ENCODE measurements at regions not wholly inside any gene's neighbourhood (a gene's known extent, or its start where the extent isn't known, plus 50 kb on each side); places are given as distances from the start of the nearest gene placed in this dataset.

DNA sequence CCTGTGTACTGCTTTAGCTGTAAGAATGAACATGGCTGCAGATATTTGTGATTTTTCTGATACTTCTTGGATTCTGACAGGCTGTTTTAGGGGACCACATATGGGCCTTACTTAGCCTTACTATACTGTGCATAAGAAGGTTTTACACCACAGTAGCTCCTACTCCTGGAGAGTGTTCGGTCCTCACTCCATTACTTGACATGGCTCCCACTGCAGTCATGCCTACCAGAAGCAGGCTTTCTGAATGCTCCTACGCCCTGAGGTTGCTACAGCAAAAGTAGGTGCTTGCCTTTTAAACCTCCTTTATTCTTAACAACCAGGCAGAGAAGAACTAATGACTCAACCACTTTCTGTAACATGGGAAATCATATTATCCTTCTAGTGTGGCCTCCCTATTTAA lies 125.2 kb upstream of the MAP2 start:
- TF ChIP-seq, protein P1, sequence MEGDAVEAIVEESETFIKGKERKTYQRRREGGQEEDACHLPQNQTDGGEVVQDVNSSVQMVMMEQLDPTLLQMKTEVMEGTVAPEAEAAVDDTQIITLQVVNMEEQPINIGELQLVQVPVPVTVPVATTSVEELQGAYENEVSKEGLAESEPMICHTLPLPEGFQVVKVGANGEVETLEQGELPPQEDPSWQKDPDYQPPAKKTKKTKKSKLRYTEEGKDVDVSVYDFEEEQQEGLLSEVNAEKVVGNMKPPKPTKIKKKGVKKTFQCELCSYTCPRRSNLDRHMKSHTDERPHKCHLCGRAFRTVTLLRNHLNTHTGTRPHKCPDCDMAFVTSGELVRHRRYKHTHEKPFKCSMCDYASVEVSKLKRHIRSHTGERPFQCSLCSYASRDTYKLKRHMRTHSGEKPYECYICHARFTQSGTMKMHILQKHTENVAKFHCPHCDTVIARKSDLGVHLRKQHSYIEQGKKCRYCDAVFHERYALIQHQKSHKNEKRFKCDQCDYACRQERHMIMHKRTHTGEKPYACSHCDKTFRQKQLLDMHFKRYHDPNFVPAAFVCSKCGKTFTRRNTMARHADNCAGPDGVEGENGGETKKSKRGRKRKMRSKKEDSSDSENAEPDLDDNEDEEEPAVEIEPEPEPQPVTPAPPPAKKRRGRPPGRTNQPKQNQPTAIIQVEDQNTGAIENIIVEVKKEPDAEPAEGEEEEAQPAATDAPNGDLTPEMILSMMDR (IDR thresholded peaks at IDR 0.05), result no peak
- no peak for TF ChIP-seq POLR2A (IDR thresholded peaks at IDR 0.05)

Data from uterus (tissue), 2 donors.